ENCODE measurements at regions not wholly inside any gene's neighbourhood (a gene's known extent, or its start where the extent isn't known, plus 50 kb on each side); places are given as distances from the start of the nearest gene placed in this dataset.

GRCh38 chr18:22069916-22070315 is 99.5 kb upstream of the GATA6 start:
- no peak for DNase-seq (ENCODE audit: low read depth in 2 of 2)

- no peak for DNase-seq (ENCODE audit: low read depth in 2 of 2)
Observed at GRCh38 chr18:22073411-22073810, 96.0 kb upstream of the GATA6 start.

- no peak for DNase-seq (ENCODE audit: low read depth in 2 of 2)
Observed at GRCh38 chr18:22074282-22075070, 94.9 kb upstream of the GATA6 start.

- no peak for DNase-seq (ENCODE audit: low read depth in 2 of 2)
Observed at GRCh38 chr18:22080035-22080434, 89.4 kb upstream of the GATA6 start.

DNA sequence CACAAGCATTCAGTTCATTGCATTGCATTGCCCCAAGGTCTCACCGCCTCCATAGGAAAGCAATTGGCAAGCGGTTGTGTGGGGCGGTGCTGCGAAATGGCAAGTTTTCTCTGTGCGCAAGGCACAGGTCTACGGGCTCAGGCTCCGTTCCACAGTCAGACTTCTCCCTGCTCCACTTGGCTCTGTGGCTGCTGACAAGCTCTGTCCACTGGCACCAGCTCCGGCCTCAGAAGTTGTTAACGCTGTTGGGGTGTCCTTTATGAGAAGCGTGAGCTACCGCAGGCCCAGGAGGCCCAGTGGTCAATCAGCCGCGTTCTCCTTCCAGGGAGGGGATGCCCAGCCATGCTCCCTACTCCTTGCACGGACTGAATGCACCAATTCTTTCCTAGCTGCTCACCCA is 87.0 kb upstream of the GATA6 start:
- DNase-seq (ENCODE audit: low read depth in 2 of 2) = no peak

GRCh38 chr18:22084547-22084946 is 84.8 kb upstream of the GATA6 start:
- DNase-seq (ENCODE audit: low read depth in 2 of 2) = no peak

DNA sequence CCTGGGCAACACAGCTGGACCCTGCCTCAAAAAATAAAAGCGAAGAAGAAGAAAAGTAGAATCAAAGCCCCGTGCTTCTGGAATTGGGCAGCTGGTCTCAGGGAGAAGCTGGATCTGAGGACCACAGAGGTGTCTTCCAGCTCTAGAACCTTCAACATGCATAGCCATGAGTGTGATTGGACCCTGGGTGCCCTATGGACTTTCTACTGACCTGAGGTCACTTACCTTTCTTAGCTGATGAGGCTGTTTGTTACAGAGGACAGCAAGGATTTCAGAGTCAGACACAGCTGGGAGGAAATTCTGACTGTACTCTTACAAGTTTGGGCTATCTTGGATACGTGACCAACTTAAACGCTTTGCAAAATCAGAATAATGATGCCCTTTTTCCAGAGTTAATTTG is 82.4 kb upstream of the GATA6 start:
- no peak for DNase-seq (ENCODE audit: low read depth in 2 of 2)

- DNase-seq (ENCODE audit: low read depth in 2 of 2) = no peak
Observed at GRCh38 chr18:22088029-22088428, 81.4 kb upstream of the GATA6 start.

GRCh38 chr18:22088996-22089640 is 80.3 kb upstream of the GATA6 start:
- no peak for DNase-seq (ENCODE audit: low read depth in 2 of 2)

- no peak for DNase-seq (ENCODE audit: low read depth in 2 of 2)
Observed at GRCh38 chr18:22091341-22091740, 78.0 kb upstream of the GATA6 start.

DNA sequence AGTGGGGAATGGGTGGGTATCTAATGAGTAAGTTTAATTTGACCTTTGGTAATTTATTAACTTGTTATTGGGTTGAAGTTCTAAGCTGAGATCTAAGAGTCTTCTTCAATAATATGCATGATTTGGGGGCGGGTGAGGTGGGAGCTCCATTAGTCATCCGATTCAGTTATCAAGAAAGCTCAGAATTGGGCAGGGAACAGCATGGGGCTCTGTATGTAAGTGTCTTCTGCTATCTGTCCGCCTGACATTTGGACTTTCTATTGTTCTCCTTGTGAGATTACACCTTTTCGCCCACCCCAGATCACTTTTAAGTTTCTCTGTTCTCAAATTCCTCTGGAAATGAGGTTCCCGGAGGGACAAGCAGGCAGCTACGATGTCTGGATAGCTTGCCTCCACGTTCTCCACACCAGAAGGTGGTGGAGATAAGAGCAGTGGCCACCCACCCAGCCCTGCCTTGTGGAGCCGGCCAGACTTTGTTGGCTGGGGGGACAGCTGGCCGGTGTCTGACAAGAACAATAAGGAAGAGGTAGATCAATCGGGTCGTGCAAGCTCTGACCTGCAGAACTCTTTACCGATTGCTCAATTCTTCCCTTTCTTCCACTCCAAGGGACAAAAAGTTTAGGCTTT is 75.5 kb upstream of the GATA6 start:
- no peak for DNase-seq (ENCODE audit: low read depth in 2 of 2)

DNA sequence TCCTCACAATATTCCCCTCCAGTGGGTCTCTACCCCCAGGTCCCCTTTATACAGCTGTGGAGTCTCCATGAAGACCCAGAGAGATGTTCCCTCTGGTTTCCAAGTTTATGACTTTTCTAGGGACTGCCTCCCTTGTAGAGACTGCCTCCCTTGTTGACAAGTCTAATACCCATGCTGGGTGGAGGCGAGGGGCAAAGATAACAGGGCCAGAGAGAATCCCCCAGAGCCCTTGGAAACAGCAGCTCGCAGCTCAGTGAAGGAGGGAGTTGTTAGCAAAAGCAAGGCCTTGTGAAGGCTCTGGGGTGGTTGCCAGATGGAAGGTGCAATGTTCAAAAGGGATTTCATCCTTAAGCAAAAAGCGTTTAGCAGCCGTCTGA is 75.0 kb upstream of the GATA6 start:
- no peak for DNase-seq (ENCODE audit: low read depth in 2 of 2)

- no peak for DNase-seq (ENCODE audit: low read depth in 2 of 2)
Observed at GRCh38 chr18:22098563-22098989, 70.8 kb upstream of the GATA6 start.

- no peak for DNase-seq (ENCODE audit: low read depth in 2 of 2)
Observed at GRCh38 chr18:22099925-22100324, 69.5 kb upstream of the GATA6 start.

GRCh38 chr18:22101731-22102130 is 67.7 kb upstream of the GATA6 start:
- DNase-seq (ENCODE audit: low read depth in 2 of 2) = no peak

DNA sequence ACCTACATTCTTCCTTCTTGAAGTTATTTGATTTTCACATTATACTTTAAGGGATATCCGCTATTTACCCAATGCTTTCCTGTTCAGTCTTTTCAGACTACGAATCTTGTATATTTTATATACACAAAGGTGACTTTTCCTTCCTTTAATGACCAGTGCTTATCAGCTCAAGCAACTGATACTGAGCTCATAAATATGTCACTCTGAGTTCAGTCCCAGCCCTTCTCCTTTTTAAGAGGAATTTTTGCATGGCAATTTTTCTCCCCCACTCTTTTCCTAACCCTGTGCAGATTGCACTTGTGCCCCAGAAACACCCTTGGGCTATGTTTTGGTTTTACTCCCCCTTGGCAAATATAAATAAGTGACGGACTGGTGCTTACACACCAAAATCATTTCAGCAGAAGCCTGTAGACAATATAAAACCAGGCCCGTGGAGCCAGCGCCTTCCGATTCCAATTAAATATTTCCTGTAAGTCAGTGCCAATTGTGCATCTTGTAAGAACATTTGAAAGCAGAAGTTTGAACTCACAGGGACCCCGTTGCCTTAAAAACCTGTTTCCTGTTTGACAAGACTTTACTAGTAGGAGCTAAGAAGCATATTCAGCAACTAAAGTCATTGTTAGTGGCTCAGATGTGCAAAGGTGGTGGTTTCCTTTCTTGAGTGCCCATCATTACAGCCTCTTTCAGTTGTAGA is 66.3 kb upstream of the GATA6 start:
- DNase-seq (ENCODE audit: low read depth in 2 of 2) = no peak

GRCh38 chr18:22103647-22104031 is 65.8 kb upstream of the GATA6 start:
- no peak for DNase-seq (ENCODE audit: low read depth in 2 of 2)

DNA sequence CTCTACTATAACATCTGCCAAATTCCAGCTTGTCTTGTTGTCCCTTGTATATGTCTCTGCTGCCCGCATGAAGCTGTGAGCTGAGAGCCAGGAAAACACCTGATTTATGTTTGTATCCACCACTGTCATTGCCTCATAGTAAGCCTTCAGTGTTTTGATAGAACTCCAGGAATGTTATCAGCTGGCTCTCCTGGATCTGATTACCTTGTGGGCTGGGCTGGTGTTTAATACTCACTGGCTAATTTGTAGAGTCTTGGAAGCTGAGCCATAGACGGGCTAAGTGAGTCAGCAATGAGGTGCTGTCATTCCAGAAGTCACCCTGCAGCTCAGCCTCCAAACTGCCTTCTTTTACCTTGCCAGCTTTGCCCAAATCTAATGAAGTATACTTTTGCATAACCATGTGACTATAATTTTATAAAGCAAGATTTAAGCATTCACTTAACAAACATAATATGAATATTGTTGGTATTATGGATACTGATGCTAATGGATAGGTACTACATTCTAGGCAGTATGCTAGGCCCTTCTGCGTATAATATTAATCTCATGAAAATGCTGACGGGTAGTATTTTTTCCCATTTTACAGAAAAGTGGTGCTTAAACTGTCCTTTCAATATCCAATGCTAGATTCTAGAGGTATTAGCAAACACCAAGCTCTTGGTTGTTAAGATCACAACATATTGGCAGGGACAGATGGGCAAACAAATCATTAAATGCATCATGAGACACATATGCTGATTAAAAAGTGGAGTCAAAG is 62.7 kb upstream of the GATA6 start:
- no peak for DNase-seq (ENCODE audit: low read depth in 2 of 2)

DNA sequence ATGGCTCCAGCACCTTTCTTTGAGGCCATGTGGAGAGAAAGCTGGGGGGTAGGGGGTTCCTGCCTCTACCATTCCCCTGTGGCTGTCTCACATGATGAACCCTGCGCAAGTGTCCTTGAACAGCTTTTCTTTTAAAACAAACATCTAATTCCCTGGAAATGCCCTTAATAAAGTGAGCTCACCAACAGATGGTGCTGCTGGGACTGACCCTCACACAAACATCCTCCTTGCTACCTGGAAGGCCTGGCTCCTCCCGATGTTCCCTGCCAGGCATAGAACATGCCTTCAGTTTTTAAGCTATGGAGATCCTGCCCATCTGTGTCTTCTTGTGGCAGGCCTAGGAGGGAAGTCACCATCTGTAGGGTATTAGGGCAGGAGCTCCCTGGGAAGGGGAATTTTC is 60.7 kb upstream of the GATA6 start:
- DNase-seq (ENCODE audit: low read depth in 2 of 2) = no peak

DNA sequence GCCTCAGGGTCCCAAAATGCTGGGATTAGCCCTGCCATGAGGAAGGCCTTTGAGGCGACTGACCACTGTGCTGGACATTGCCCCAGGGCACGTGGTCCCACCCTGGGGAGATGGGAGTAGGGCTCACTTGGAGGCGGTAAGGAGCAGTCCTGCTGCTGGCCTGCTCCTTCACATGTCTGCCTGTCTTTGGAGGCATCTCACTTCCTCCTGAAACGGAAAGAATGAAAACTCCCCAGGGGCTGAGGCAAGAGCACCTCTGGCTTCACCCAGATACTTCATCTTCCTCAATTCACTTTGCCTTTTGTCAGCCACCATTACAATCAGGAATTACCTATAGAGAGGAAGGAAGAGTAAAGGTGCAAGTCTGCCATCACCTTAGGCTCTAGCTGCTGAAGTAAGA is 59.9 kb upstream of the GATA6 start:
- no peak for DNase-seq (ENCODE audit: low read depth in 2 of 2)

GRCh38 chr18:22110461-22110924 is 58.9 kb upstream of the GATA6 start:
- no peak for DNase-seq (ENCODE audit: low read depth in 2 of 2)

GRCh38 chr18:22112215-22112614 is 57.2 kb upstream of the GATA6 start:
- DNase-seq (ENCODE audit: low read depth in 2 of 2) = no peak
